Uterus (tissue), 2 donors: ENCODE measurements at regions not wholly inside any gene's neighbourhood (a gene's known extent, or its start where the extent isn't known, plus 50 kb on each side); places are given as distances from the start of the nearest gene placed in this dataset.

ENCODE experiments used
- CTCF ChIP-seq, 4 experiments: fragments of 200-600 bp in 2 of 4; fragments of 450-650 bp in 2 of 4; sonication (generic) in 2 of 4; IDR thresholded peaks; one replicate each; pipeline ENCODE4 v1.5.1; 2016 to 2019; ENCODE audit warnings: antibody characterized with exemption in 4 of 4, mild to moderate bottlenecking in 2 of 4, moderate library complexity in 1 of 4
- POLR2A ChIP-seq, 2 donors: fragments of 450-650 bp; IDR thresholded peaks; one replicate each; pipeline ENCODE4 v1.6.1; 2016; ENCODE audit warnings: antibody characterized with exemption in 2 of 2, mild to moderate bottlenecking in 1 of 2, moderate library complexity in 1 of 2

DNA sequence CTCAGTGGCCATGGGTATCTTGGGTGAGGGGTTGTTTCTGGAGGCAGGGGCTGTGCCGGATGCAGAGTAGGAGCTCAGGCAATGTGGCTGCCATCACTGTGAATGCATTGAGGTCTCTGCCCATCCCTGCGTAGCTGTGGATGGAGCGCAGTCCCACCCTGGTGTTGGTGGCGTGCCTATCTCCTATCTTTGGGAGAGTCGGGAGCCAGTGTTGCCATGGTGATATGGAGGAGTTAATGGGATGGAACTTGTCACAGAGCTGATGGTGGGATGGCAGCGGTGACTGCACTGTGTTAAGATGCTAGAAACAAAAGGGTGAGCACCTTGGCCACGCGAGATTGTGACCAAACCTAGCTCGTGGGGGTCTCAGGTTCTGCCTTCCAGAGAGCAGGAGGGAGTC lies 197.3 kb downstream of the MELK start:
- TF ChIP-seq CTCF (IDR thresholded peaks at IDR 0.05): no peak
- TF ChIP-seq POLR2A (IDR thresholded peaks at IDR 0.05): no peak
